Neural crest cell (in vitro differentiated cells): ENCODE measurements at regions not wholly inside any gene's neighbourhood (a gene's known extent, or its start where the extent isn't known, plus 50 kb on each side); places are given as distances from the start of the nearest gene placed in this dataset.

Experiments
- DNase-seq: peaks from one replicate; pipeline ENCODE4 v3.0.0; 2021; ENCODE audit warnings: low read depth, mixed read lengths, low spot score
- H3K27ac Mint-ChIP-seq: one replicate; pipeline ENCODE4 v1.8.0; 2021; ENCODE audit warnings: mild to moderate bottlenecking, mixed read lengths; ENCODE audit not compliant: unreplicated experiment
- H3K27me3 Mint-ChIP-seq: 2 replicates; pipeline ENCODE4 v1.8.0; 2021; ENCODE audit warnings: low read depth, mild to moderate bottlenecking, mixed read lengths
- H3K36me3 Mint-ChIP-seq: 2 replicates; pipeline ENCODE4 v1.8.0; 2021; ENCODE audit warnings: low read depth, mild to moderate bottlenecking, mixed read lengths
- H3K4me1 Mint-ChIP-seq: 2 replicates; pipeline ENCODE4 v1.8.0; 2021; ENCODE audit warnings: mixed read lengths
- H3K4me3 Mint-ChIP-seq: one replicate; pipeline ENCODE4 v1.8.0; 2021; ENCODE audit warnings: mild to moderate bottlenecking, mixed read lengths
- H3K9me3 Mint-ChIP-seq: 2 replicates; pipeline ENCODE4 v1.8.0; 2021; ENCODE audit warnings: mixed read lengths
- TF ChIP-seq, protein P1 (sequence below): fragments of 200-600 bp; sonication (generic); conservative IDR thresholded peaks from 2 replicates; pipeline ENCODE4 v1.5.0; 2021; ENCODE audit warnings: antibody characterized with exemption, mild to moderate bottlenecking

DNA sequence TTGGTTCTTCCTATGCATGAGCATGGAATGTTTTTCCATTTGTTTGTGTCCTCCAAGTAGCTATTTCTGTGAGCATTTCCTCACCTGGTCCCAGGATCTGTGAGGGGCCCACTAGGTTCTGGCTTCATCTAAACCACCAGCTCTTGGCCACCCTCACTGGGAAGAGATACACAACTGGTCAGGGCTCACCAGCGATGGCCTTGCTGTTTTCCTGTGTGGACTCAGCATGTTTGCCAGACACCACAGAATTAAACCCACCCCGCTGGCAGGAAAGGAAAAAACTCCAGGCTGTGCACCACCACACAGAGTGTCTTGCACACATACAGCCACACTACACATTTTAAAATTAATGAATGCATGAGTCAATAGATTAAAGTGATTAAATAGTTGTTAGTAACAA, 65.1 kb upstream of the NXT1 start:
- TF ChIP-seq, protein P1, sequence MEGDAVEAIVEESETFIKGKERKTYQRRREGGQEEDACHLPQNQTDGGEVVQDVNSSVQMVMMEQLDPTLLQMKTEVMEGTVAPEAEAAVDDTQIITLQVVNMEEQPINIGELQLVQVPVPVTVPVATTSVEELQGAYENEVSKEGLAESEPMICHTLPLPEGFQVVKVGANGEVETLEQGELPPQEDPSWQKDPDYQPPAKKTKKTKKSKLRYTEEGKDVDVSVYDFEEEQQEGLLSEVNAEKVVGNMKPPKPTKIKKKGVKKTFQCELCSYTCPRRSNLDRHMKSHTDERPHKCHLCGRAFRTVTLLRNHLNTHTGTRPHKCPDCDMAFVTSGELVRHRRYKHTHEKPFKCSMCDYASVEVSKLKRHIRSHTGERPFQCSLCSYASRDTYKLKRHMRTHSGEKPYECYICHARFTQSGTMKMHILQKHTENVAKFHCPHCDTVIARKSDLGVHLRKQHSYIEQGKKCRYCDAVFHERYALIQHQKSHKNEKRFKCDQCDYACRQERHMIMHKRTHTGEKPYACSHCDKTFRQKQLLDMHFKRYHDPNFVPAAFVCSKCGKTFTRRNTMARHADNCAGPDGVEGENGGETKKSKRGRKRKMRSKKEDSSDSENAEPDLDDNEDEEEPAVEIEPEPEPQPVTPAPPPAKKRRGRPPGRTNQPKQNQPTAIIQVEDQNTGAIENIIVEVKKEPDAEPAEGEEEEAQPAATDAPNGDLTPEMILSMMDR, result no peak
- H3K27ac Mint-ChIP-seq, result no peak overlapping the region
- no peaks in the 10 kb centered on the region for H3K36me3 Mint-ChIP-seq
- H3K4me1 Mint-ChIP-seq, result peaks cover 3% of the 10 kb centered on the region
- H3K27me3 Mint-ChIP-seq, result peaks cover 15% of the 10 kb centered on the region
- H3K9me3 Mint-ChIP-seq, result no peaks in the 10 kb centered on the region
- no peak overlapping the region for H3K4me3 Mint-ChIP-seq
- no peak for DNase-seq

DNA sequence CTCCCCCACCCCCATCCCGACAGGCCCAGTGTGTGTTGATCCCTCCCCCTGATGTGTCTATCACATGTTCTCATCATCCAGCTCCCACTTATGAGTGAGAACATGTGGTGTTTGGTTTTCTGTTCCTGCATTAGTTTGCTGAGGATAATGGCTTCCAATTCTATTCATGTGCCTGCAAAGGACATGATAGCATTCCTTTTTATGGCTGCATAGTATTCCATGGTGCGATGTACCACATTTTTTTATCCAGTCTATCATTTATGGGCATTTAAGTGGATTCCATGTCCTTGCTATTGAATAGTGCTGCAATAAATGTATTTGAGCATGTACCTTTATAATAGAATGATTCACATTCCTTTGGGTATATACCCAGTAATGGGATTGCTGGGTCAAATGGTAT, 66.6 kb upstream of the NXT1 start:
- H3K36me3 Mint-ChIP-seq, result no peaks in the 10 kb centered on the region
- H3K4me1 Mint-ChIP-seq, result no peaks in the 10 kb centered on the region

GRCh38 chr20:23283096-23283850, 67.3 kb upstream of the NXT1 start:
- Mint-ChIP-seq H3K36me3 (no peaks in the 10 kb centered on the region), H3K27me3 (peaks cover 12% of the 10 kb centered on the region), H3K4me3 (no peak overlapping the region), H3K9me3 (no peaks in the 10 kb centered on the region), H3K27ac (no peak overlapping the region), H3K4me1 (no peaks in the 10 kb centered on the region)
- TF ChIP-seq, protein P1, result no peak
- DNase-seq, result no peak

More for the DNA sequence above, 66.6 kb upstream of the NXT1 start:
- DNase-seq, result no peak
- Mint-ChIP-seq H3K4me3 (no peak overlapping the region), H3K9me3 (no peaks in the 10 kb centered on the region), H3K27ac (no peak overlapping the region), H3K27me3 (peaks cover 12% of the 10 kb centered on the region)
- TF ChIP-seq, protein P1, result no peak

DNA sequence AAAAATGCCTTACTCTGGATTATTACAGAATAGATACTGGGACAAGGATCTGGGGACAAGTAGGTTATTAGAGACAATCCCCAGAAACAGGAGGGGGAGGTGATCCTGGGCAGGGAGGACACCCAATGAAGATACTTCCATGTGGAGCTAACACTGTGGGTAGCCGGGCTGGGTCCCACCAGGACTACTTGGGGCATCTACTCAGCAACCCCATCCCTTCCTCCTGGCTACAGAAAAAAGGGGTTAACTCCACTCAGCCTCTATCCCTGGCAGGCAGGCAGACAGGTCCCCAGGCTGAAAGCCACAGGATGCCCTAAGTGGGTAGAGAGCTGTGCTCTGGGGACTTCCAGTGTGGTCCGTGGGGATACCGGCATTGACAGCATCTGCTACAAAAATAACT, 68.0 kb upstream of the NXT1 start:
- no peaks in the 10 kb centered on the region for H3K4me1 Mint-ChIP-seq
- H3K36me3 Mint-ChIP-seq, result no peaks in the 10 kb centered on the region
- TF ChIP-seq, protein P1, result no peak
- H3K27me3 Mint-ChIP-seq, result peaks cover 12% of the 10 kb centered on the region
- DNase-seq, result no peak
- no peak overlapping the region for H3K4me3 Mint-ChIP-seq
- no peak overlapping the region for H3K27ac Mint-ChIP-seq
- no peaks in the 10 kb centered on the region for H3K9me3 Mint-ChIP-seq

GRCh38 chr20:23282111-23282510, 68.5 kb upstream of the NXT1 start:
- Mint-ChIP-seq H3K36me3 (no peaks in the 10 kb centered on the region), H3K4me3 (no peak overlapping the region), H3K27ac (no peak overlapping the region), H3K4me1 (no peaks in the 10 kb centered on the region), H3K9me3 (no peaks in the 10 kb centered on the region), H3K27me3 (peaks cover 12% of the 10 kb centered on the region)
- TF ChIP-seq, protein P1, result no peak
- no peak for DNase-seq
